HepG2 (cell line): ENCODE measurements at regions not wholly inside any gene's neighbourhood (a gene's known extent, or its start where the extent isn't known, plus 50 kb on each side); places are given as distances from the start of the nearest gene placed in this dataset.

Experiments
- ATAC-seq: fragments of 200-7000 bp; cut with Tn5 transposase; 3 replicates; pipeline ENCODE4 v1.9.1; 2020; ENCODE audit warnings: mild to moderate bottlenecking, moderate library complexity
- BruUV-seq: library from RNA; stranded (reverse); fragments of 400-500 nt; replicated peaks from 2 replicates; lab custom pipeline; 2021; lab: Mats Ljungman, UMichigan
- CTCF ChIA-PET: fragments of 300-600 bp; formaldehyde crosslinking; extraction: SDS; loops from one replicate; lab custom pipeline; 2021; ENCODE audit warnings: low total read pairs, inconsistent platforms, low intra/inter-chr PET ratio; lab: Yijun Ruan, JAX
- POLR2A ChIA-PET: fragments of 350-600 bp; sonication (Branson Sonifier 250); formaldehyde crosslinking; loops from one replicate; lab custom pipeline; 2020; ENCODE audit warnings: antibody characterized with exemption, inconsistent platforms; lab: Yijun Ruan, JAX
- DNase-seq: peaks from one replicate; pipeline ENCODE4 v3.0.0-alpha.2; 2015; ENCODE audit warnings: low spot score
- FAIRE-seq: peaks from 3 replicates; lab custom pipeline; 2011; peaks lifted over from hg19 to GRCh38; lab: Jason Lieb, UNC
- H2AFZ ChIP-seq: one replicate; pipeline ENCODE4 v1.6.1; 2011; ENCODE audit warnings: low read length, inconsistent platforms
- H3K27ac ChIP-seq: fragments of 300-600 bp; 3 replicates; pipeline ENCODE4 v1.8.0; 2011; ENCODE audit warnings: mixed run types, mild to moderate bottlenecking, mixed read lengths, low read length, inconsistent platforms; ENCODE audit not compliant: insufficient read depth; ENCODE audit errors: extremely low read length
- H3K27me3 ChIP-seq, 2 experiments: fragments of 200-600 bp in 1 of 2; 2 replicates in 1 of 2; 3 replicates in 1 of 2; pipeline versions ENCODE4 v1.6.0 to v1.8.0; 2011; ENCODE audit warnings: low read length in 2 of 2, mild to moderate bottlenecking in 2 of 2, moderate library complexity in 2 of 2, inconsistent platforms in 1 of 2; ENCODE audit not compliant: insufficient read depth in 2 of 2, control insufficient read depth in 1 of 2
- H3K36me3 ChIP-seq, 2 experiments: fragments of 200-600 bp in 1 of 2; replicated peaks in 1 of 2; 2 replicates in 1 of 2; 3 replicates in 1 of 2; pipeline versions ENCODE4 v1.5.1 to v1.8.0; 2011; ENCODE audit warnings: low read length in 2 of 2, inconsistent platforms in 1 of 2; ENCODE audit not compliant: insufficient read depth in 2 of 2, control insufficient read depth in 1 of 2
- H3K4me1 ChIP-seq: 2 replicates; pipeline ENCODE4 v1.5.1; 2012; ENCODE audit warnings: low read length, inconsistent platforms; ENCODE audit not compliant: insufficient read depth
- H3K4me2 ChIP-seq: 2 replicates; pipeline ENCODE4 v1.6.0; 2011; ENCODE audit warnings: low read depth, low read length, inconsistent platforms
- H3K4me3 ChIP-seq, 3 experiments: fragments of 200-600 bp in 1 of 3; sonication (generic), shearing (Covaris generic) in 1 of 3; replicated peaks in 1 of 3; 2 replicates each; pipeline ENCODE4 v1.5.1; 2011 to 2016; ENCODE audit warnings: low read length in 3 of 3, inconsistent platforms in 2 of 3, low read depth in 2 of 3, mild to moderate bottlenecking in 2 of 3, control low read depth in 1 of 3, mixed read lengths in 1 of 3; ENCODE audit not compliant: insufficient read depth in 1 of 3
- H3K79me2 ChIP-seq: one replicate; pipeline ENCODE4 v1.6.1; 2011; ENCODE audit warnings: low read length, inconsistent platforms; ENCODE audit not compliant: insufficient read depth
- H3K9ac ChIP-seq: 2 replicates; pipeline ENCODE4 v1.6.0; 2011; ENCODE audit warnings: mild to moderate bottlenecking, low read depth, low read length, inconsistent platforms; ENCODE audit not compliant: insufficient read depth
- H3K9me3 ChIP-seq: 2 replicates; pipeline ENCODE4 v1.5.1; 2012; ENCODE audit warnings: mild to moderate bottlenecking, low read length
- H4K20me1 ChIP-seq: 2 replicates; pipeline ENCODE4 v1.6.0; 2011; ENCODE audit warnings: inconsistent platforms, mild to moderate bottlenecking, low read length, moderate library complexity; ENCODE audit not compliant: insufficient read depth
- ESRRA ChIP-seq: sonication (generic); formaldehyde crosslinking; IDR thresholded peaks from 2 replicates; pipeline ENCODE4 v1.5.1; 2020; ENCODE audit warnings: mild to moderate bottlenecking, low read depth, missing genetic modification reagents
- HNF4G ChIP-seq, 2 experiments: sonication (generic) in 1 of 2; formaldehyde crosslinking in 1 of 2; IDR thresholded peaks; 2 replicates each; pipeline versions ENCODE4 v1.4.0 to v1.6.1; 2011 to 2020; ENCODE audit warnings: borderline replicate concordance in 2 of 2, low read depth in 2 of 2, mild to moderate bottlenecking in 2 of 2, low read length in 1 of 2, missing genetic modification reagents in 1 of 2, moderate library complexity in 1 of 2
- IKZF4 ChIP-seq: sonication (generic); formaldehyde crosslinking; IDR thresholded peaks from 2 replicates; pipeline ENCODE4 v1.5.1; 2020; ENCODE audit warnings: borderline replicate concordance, mild to moderate bottlenecking, low read depth, missing genetic modification reagents; ENCODE audit errors: not compliant biosample characterization
- MED1 ChIP-seq: sonication (generic); formaldehyde crosslinking; IDR thresholded peaks from 2 replicates; pipeline ENCODE4 v1.4.0; 2020; ENCODE audit warnings: missing genetic modification reagents
- RCOR2 ChIP-seq: IDR thresholded peaks from 2 replicates; pipeline ENCODE4 v1.6.1; 2016; ENCODE audit warnings: missing biosample characterization, missing genetic modification reagents
- RFX5 ChIP-seq: IDR thresholded peaks from 2 replicates; pipeline ENCODE4 v1.6.1; 2011; ENCODE audit warnings: low read depth, low read length, improper control_type of control experiment
- SOX13 ChIP-seq, 3 experiments: fragments of 450-650 bp in 1 of 3; sonication (generic) in 1 of 3; formaldehyde crosslinking in 1 of 3; IDR thresholded peaks in 2 of 3; conservative IDR thresholded peaks in 1 of 3; 2 replicates each; pipeline versions ENCODE4 v1.5.0 to v1.6.1; 2016 to 2020; ENCODE audit warnings: antibody characterized with exemption in 1 of 3, mild to moderate bottlenecking in 1 of 3, missing compliant biosample characterization in 1 of 3, missing genetic modification reagents in 1 of 3, moderate library complexity in 1 of 3
- SOX5 ChIP-seq: IDR thresholded peaks from 2 replicates; pipeline ENCODE4 v1.6.1; 2016; ENCODE audit warnings: borderline replicate concordance
- SP140L ChIP-seq: sonication (generic); formaldehyde crosslinking; IDR thresholded peaks from 2 replicates; pipeline ENCODE4 v1.4.0; 2020; ENCODE audit warnings: missing genetic modification reagents, borderline replicate concordance
- ZFYVE20 ChIP-seq: sonication (generic); formaldehyde crosslinking; IDR thresholded peaks from 2 replicates; pipeline ENCODE4 v1.8.0; 2023; ENCODE audit warnings: low read depth, mild to moderate bottlenecking, moderate library complexity, missing genetic modification reagents, borderline replicate concordance
- ZNF337 ChIP-seq: sonication (generic); formaldehyde crosslinking; IDR thresholded peaks from 2 replicates; pipeline ENCODE4 v1.5.1; 2020; ENCODE audit warnings: missing genetic modification reagents, low read depth, mild to moderate bottlenecking, borderline replicate concordance
- ZNF644 ChIP-seq: IDR thresholded peaks from 2 replicates; pipeline ENCODE4 v1.6.1; 2016; ENCODE audit warnings: low read depth
- ZNF777 ChIP-seq: sonication (generic); formaldehyde crosslinking; IDR thresholded peaks from 2 replicates; pipeline ENCODE4 v1.4.0; 2020; ENCODE audit warnings: missing genetic modification reagents
- ZNF841 ChIP-seq: sonication (generic); formaldehyde crosslinking; IDR thresholded peaks from 2 replicates; pipeline ENCODE4 v1.8.1; 2023; ENCODE audit warnings: missing genetic modification reagents, borderline replicate concordance
- ZNF878 ChIP-seq: sonication (generic); formaldehyde crosslinking; IDR thresholded peaks from 2 replicates; pipeline ENCODE4 v1.8.1; 2023; ENCODE audit warnings: mild to moderate bottlenecking, missing genetic modification reagents, moderate library complexity
- WGBS: methylation state at CpG from one replicate; pipeline ENCODE4 v1.1.6; 2017; ENCODE audit warnings: low lambda C conversion rate; 5-methylcytosine and 5-hydroxymethylcytosine counted together
- in situ Hi-C: cut with HindIII; loops from 2 replicates; pipeline ENCODE4 v1.10.0; 2017; ENCODE audit warnings: low pct_unique_long_range_greater_than_20kb; ENCODE audit not compliant: extremely low pct_ligation_motif_present
- intact Hi-C: fragments of 100-400 bp; cut with micrococcal nuclease; formaldehyde crosslinking; loops from one replicate; pipeline ENCODE4 v1.10.0; 2022; ENCODE audit not compliant: unreplicated experiment
- TF ChIP-seq, protein P1 (sequence below): sonication (generic); formaldehyde crosslinking; IDR thresholded peaks from 2 replicates; pipeline ENCODE4 v1.8.0; 2022; ENCODE audit warnings: mild to moderate bottlenecking, missing genetic modification reagents, borderline replicate concordance
- TF ChIP-seq, protein P2 (sequence below): sonication (generic); formaldehyde crosslinking; IDR thresholded peaks from 2 replicates; pipeline ENCODE4 v1.4.0; 2020; ENCODE audit warnings: missing genetic modification reagents, borderline replicate concordance
- TF ChIP-seq, protein P3 (sequence below): sonication (generic); formaldehyde crosslinking; IDR thresholded peaks from 2 replicates; pipeline ENCODE4 v1.4.0; 2020; ENCODE audit warnings: missing genetic modification reagents
- TF ChIP-seq, protein P4 (sequence below): sonication (generic); formaldehyde crosslinking; IDR thresholded peaks from 2 replicates; pipeline ENCODE4 v1.4.0; 2020; ENCODE audit warnings: mild to moderate bottlenecking, missing genetic modification reagents

DNA sequence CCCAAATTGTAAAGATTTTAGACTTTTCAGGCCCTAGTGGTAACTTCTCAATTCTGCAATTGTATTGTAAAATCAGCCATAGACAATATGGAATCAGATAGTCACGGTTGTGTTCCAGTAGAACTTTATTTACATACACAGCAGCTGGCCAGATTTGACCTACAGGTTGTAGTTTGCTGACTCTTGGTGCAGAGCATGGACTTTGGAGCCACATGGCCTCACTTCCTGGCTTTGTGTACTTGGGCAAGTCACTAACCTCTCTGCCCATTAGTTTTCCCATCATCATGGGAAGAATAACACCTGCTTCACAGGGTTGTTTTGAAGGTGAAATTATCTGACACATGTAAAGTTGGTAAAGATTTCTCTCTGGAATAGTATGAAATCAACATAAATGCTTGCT, 147.6 kb downstream of the TMEM200C start:
- no peaks in the 10 kb centered on the region for H3K36me3 ChIP-seq
- ATAC-seq (peak; percentile 80), FAIRE-seq (peak; percentile 70), DNase-seq (peak; percentile 74)
- H3K9ac ChIP-seq, result no peak overlapping the region
- H3K4me2 ChIP-seq, result peak overlapping the region; percentile 10; the same call in 1 of the 2 replicates
- in situ Hi-C loops, result no loop called here
- H3K27ac ChIP-seq, result no peak overlapping the region
- POLR2A ChIA-PET, result no interaction called here
- intact Hi-C loops, result no loop called here
- peaks cover 0 to 4% of the 10 kb centered on the region in 2 experiments; a peak in 1 of 5 replicates for H3K27me3 ChIP-seq
- H3K4me3 ChIP-seq, result no peak overlapping the region
- no peaks in the 10 kb centered on the region for H3K79me2 ChIP-seq
- CTCF ChIA-PET, result no interaction called here
- 0% methylated on average over 1 of the region's 1 CpG for WGBS
- no peak overlapping the region for H2AFZ ChIP-seq
- H4K20me1 ChIP-seq, result no peaks in the 10 kb centered on the region; the same call in 1 of the 2 replicates
- H3K4me1 ChIP-seq, result peaks cover 28% of the 10 kb centered on the region
- BruUV-seq, result no TSS peak
- H3K9me3 ChIP-seq, result no peaks in the 10 kb centered on the region
- TF ChIP-seq ZNF337 (CRISPR knock-in tag), result no peak
- TF ChIP-seq ZNF644, result peak; percentile 98
- no peak; the same call in 1 of the 2 replicates for TF ChIP-seq SOX13 (IDR thresholded peaks at IDR 0.05)
- TF ChIP-seq SOX13 (CRISPR knock-in tag; conservative IDR thresholded peaks at IDR 0.05 in 1 of 2, IDR thresholded peaks at IDR 0.05 in 1 of 2), result peak in 1 of 2 experiments; percentile 63; a peak in 1 of 4 replicates
- TF ChIP-seq, protein P1, sequence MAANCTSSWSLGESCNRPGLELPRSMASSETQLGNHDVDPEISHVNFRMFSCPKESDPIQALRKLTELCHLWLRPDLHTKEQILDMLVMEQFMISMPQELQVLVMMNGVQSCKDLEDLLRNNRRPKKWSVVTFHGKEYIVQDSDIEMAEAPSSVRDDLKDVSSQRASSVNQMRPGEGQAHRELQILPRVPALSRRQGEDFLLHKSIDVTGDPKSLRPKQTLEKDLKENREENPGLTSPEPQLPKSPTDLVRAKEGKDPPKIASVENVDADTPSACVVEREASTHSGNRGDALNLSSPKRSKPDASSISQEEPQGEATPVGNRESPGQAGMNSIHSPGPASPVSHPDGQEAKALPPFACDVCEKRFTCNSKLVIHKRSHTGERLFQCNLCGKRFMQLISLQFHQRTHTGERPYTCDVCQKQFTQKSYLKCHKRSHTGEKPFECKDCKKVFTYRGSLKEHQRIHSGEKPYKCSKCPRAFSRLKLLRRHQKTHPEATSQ (CRISPR knock-in tag), result no peak
- peak; percentile 49; the same call in 1 of the 2 replicates for TF ChIP-seq SOX5 (CRISPR knock-in tag)
- no peak for TF ChIP-seq SP140L (CRISPR knock-in tag)
- no peak for TF ChIP-seq ZNF841 (CRISPR knock-in tag)
- TF ChIP-seq RCOR2 (CRISPR knock-in tag), result peak; percentile 74
- TF ChIP-seq HNF4G (IDR thresholded peaks at IDR 0.05; ENCODE audit: borderline replicate concordance, low read depth, low read length), result peak; percentile 61; the same call in 1 of the 2 replicates
- TF ChIP-seq HNF4G (CRISPR knock-in tag; IDR thresholded peaks at IDR 0.05; ENCODE audit: borderline replicate concordance, low read depth), result no peak
- TF ChIP-seq, protein P2, sequence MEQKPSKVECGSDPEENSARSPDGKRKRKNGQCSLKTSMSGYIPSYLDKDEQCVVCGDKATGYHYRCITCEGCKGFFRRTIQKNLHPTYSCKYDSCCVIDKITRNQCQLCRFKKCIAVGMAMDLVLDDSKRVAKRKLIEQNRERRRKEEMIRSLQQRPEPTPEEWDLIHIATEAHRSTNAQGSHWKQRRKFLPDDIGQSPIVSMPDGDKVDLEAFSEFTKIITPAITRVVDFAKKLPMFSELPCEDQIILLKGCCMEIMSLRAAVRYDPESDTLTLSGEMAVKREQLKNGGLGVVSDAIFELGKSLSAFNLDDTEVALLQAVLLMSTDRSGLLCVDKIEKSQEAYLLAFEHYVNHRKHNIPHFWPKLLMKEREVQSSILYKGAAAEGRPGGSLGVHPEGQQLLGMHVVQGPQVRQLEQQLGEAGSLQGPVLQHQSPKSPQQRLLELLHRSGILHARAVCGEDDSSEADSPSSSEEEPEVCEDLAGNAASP (CRISPR knock-in tag), result peak; percentile 61; the same call in 1 of the 2 replicates
- TF ChIP-seq ZNF777, result no peak
- TF ChIP-seq, protein P3, sequence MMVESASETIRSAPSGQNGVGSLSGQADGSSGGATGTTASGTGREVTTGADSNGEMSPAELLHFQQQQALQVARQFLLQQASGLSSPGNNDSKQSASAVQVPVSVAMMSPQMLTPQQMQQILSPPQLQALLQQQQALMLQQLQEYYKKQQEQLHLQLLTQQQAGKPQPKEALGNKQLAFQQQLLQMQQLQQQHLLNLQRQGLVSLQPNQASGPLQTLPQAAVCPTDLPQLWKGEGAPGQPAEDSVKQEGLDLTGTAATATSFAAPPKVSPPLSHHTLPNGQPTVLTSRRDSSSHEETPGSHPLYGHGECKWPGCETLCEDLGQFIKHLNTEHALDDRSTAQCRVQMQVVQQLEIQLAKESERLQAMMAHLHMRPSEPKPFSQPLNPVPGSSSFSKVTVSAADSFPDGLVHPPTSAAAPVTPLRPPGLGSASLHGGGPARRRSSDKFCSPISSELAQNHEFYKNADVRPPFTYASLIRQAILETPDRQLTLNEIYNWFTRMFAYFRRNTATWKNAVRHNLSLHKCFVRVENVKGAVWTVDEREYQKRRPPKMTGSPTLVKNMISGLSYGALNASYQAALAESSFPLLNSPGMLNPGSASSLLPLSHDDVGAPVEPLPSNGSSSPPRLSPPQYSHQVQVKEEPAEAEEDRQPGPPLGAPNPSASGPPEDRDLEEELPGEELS, result peak; percentile 50; the same call in 1 of the 2 replicates
- TF ChIP-seq ZFYVE20 (CRISPR knock-in tag), result no peak
- TF ChIP-seq, protein P4, sequence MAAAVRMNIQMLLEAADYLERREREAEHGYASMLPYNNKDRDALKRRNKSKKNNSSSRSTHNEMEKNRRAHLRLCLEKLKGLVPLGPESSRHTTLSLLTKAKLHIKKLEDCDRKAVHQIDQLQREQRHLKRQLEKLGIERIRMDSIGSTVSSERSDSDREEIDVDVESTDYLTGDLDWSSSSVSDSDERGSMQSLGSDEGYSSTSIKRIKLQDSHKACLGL (CRISPR knock-in tag), result no peak
- TF ChIP-seq MED1, result 0 out of 2 replicates have a peak, but pooled peaks have one; percentile 31
- peak; percentile 39; the same call in 1 of the 2 replicates for TF ChIP-seq ESRRA
- no peak for TF ChIP-seq ZNF878 (CRISPR knock-in tag)
- no peak for TF ChIP-seq IKZF4 (CRISPR knock-in tag)
- TF ChIP-seq RFX5, result no peak
